ENCODE measurements at regions not wholly inside any gene's neighbourhood (a gene's known extent, or its start where the extent isn't known, plus 50 kb on each side); places are given as distances from the start of the nearest gene placed in this dataset.

GRCh38 chr5:84546686-84547085 lies 162.0 kb upstream of the EDIL3 start:
- no peaks in the 10 kb centered on the region for H3K27me3 ChIP-seq
- no peaks in the 10 kb centered on the region for H3K4me1 ChIP-seq
- ATAC-seq = no peak
- WGBS, 2 donors = 92 to 93% methylated on average over 3 of the region's 3 CpGs
- no peak overlapping the region for H3K27ac ChIP-seq
- intact Hi-C loops (cut with DNase I) = no loop called here
- TF ChIP-seq CTCF (IDR thresholded peaks at IDR 0.05) = no peak
- H3K36me3 ChIP-seq = no peaks in the 10 kb centered on the region
- no peak overlapping the region for H3K4me3 ChIP-seq
- peaks cover 0 to 7% (median 0%) of the 10 kb centered on the region in 11 donors for H3K9me3 ChIP-seq
- no peak for DNase-seq

- Histone ChIP-seq H3K27me3 (no peaks in the 10 kb centered on the region), H3K36me3 (no peaks in the 10 kb centered on the region), H3K9me3 (peaks cover 0 to 23% (median 5%) of the 10 kb centered on the region in 11 donors), H3K27ac (no peak overlapping the region), H3K4me3 (no peak overlapping the region), H3K4me1 (no peaks in the 10 kb centered on the region)
- no peak for TF ChIP-seq CTCF (IDR thresholded peaks at IDR 0.05)
- WGBS, 2 donors = 80 to 84% methylated on average over 3 of the region's 3 CpGs
- ATAC-seq = no peak
- no peak for DNase-seq
- intact Hi-C loops (cut with DNase I) = no loop called here
Measured at GRCh38 chr5:84536797-84537196, 152.1 kb upstream of the EDIL3 start.

DNA sequence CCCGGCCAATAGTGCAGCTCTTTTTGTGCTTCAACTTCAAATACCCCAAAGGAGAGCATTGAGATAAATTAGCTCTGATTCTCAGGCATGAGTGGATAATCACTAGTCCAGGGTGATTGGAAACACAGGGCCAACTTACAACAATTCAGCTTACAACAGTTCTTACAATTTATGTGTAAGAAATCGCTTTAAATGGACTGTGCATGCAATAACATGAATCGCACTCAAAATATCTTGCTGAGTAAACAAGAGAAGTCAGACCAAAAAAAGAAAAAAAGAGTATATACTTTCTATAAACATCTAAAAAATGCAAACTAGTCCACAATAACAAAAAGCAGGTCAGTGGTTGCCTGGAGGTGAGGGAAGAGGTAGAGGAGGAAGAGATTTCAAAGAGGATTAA lies 150.6 kb upstream of the EDIL3 start:
- ATAC-seq (no peak), DNase-seq (no peak)
- no peak for TF ChIP-seq CTCF (IDR thresholded peaks at IDR 0.05)
- no peak overlapping the region for H3K27ac ChIP-seq
- H3K9me3 ChIP-seq = peaks cover 0 to 10% (median 0%) of the 10 kb centered on the region in 11 donors
- no peak overlapping the region for H3K4me3 ChIP-seq
- H3K4me1 ChIP-seq = no peaks in the 10 kb centered on the region
- H3K36me3 ChIP-seq = no peaks in the 10 kb centered on the region
- no peaks in the 10 kb centered on the region for H3K27me3 ChIP-seq
- 87% methylated on average over 3 of the region's 3 CpGs for WGBS, 2 donors
- intact Hi-C loops (cut with DNase I) = no loop called here

GRCh38 chr5:84524491-84524890 lies 139.8 kb upstream of the EDIL3 start:
- peaks cover 0 to 5% (median 0%) of the 10 kb centered on the region in 11 donors for H3K9me3 ChIP-seq
- H3K27me3 ChIP-seq = no peaks in the 10 kb centered on the region
- H3K36me3 ChIP-seq = no peaks in the 10 kb centered on the region
- DNase-seq (no peak), ATAC-seq (no peak)
- TF ChIP-seq CTCF (IDR thresholded peaks at IDR 0.05) = no peak
- H3K4me1 ChIP-seq = no peaks in the 10 kb centered on the region
- intact Hi-C loops (cut with DNase I) = no loop called here
- no peak overlapping the region for H3K27ac ChIP-seq
- no peak overlapping the region for H3K4me3 ChIP-seq

GRCh38 chr5:84518862-84519261 lies 134.2 kb upstream of the EDIL3 start:
- H3K27me3 ChIP-seq = no peaks in the 10 kb centered on the region
- H3K4me3 ChIP-seq = no peak overlapping the region
- intact Hi-C loops (cut with DNase I) = no loop called here
- H3K36me3 ChIP-seq = no peaks in the 10 kb centered on the region
- DNase-seq (no peak), ATAC-seq (no peak)
- TF ChIP-seq CTCF (IDR thresholded peaks at IDR 0.05) = no peak
- H3K27ac ChIP-seq = no peak overlapping the region
- no peaks in the 10 kb centered on the region for H3K4me1 ChIP-seq
- WGBS, 2 donors = 75 to 78% methylated on average over 3 of the region's 3 CpGs
- peaks cover 0 to 5% (median 0%) of the 10 kb centered on the region in 11 donors for H3K9me3 ChIP-seq
